Mesendoderm (in vitro differentiated cells): ENCODE measurements at regions not wholly inside any gene's neighbourhood (a gene's known extent, or its start where the extent isn't known, plus 50 kb on each side); places are given as distances from the start of the nearest gene placed in this dataset.

Experiments
- DNase-seq: peaks from one replicate; pipeline ENCODE4 v3.0.0; 2013
- H2AK5ac ChIP-seq: 2 replicates; pipeline ENCODE4 v1.6.1; 2013; ENCODE audit warnings: low read length, inconsistent platforms
- H2BK120ac ChIP-seq: 2 replicates; pipeline ENCODE4 v1.6.1; 2013; ENCODE audit warnings: low read depth, mild to moderate bottlenecking, low read length, moderate library complexity, mixed read lengths
- H2BK15ac ChIP-seq: replicated peaks from 2 replicates; pipeline ENCODE4 v1.6.1; 2013; ENCODE audit warnings: low read depth, mild to moderate bottlenecking, moderate library complexity
- H2BK5ac ChIP-seq: 2 replicates; pipeline ENCODE4 v1.6.1; 2013; ENCODE audit warnings: low read length, inconsistent platforms
- H3K18ac ChIP-seq: 2 replicates; pipeline ENCODE4 v1.6.1; 2013; ENCODE audit warnings: mild to moderate bottlenecking, low read length, mixed read lengths
- H3K23ac ChIP-seq: one replicate; pipeline ENCODE4 v1.6.1; 2013; ENCODE audit warnings: low read length
- H3K27ac ChIP-seq: 2 replicates; pipeline ENCODE4 v1.5.1; 2013; ENCODE audit warnings: low read depth, mild to moderate bottlenecking, inconsistent platforms, low read length, moderate library complexity
- H3K27me3 ChIP-seq: 2 replicates; pipeline ENCODE4 v1.6.1; 2013; ENCODE audit warnings: low read length, control low read depth, mild to moderate bottlenecking, inconsistent platforms; ENCODE audit not compliant: insufficient read depth, poor library complexity
- H3K36me3 ChIP-seq: 2 replicates; pipeline ENCODE4 v1.6.1; 2013; ENCODE audit warnings: low read length, inconsistent platforms; ENCODE audit not compliant: control insufficient read depth, insufficient read depth
- H3K4ac ChIP-seq: one replicate; pipeline ENCODE4 v1.6.1; 2013; ENCODE audit warnings: low read depth, mild to moderate bottlenecking, low read length, moderate library complexity
- H3K4me1 ChIP-seq: 2 replicates; pipeline ENCODE4 v1.6.1; 2013; ENCODE audit warnings: low read depth, low read length, inconsistent platforms; ENCODE audit not compliant: control insufficient read depth
- H3K4me2 ChIP-seq: 2 replicates; pipeline ENCODE4 v1.6.1; 2013; ENCODE audit warnings: low read length
- H3K4me3 ChIP-seq: 2 replicates; pipeline ENCODE4 v1.5.1; 2013; ENCODE audit warnings: mild to moderate bottlenecking, low read length
- H3K56ac ChIP-seq: one replicate; pipeline ENCODE4 v1.6.1; 2013; ENCODE audit warnings: low read length
- H3K79me1 ChIP-seq: 2 replicates; pipeline ENCODE4 v1.6.1; 2013; ENCODE audit warnings: low read length, inconsistent platforms
- H3K79me2 ChIP-seq: 2 replicates; pipeline ENCODE4 v1.6.1; 2013; ENCODE audit warnings: mild to moderate bottlenecking, low read length; ENCODE audit not compliant: control insufficient read depth, insufficient read depth
- H3K9ac ChIP-seq: 2 replicates; pipeline ENCODE4 v1.6.1; 2013; ENCODE audit warnings: low read length, inconsistent platforms
- H4K5ac ChIP-seq: one replicate; pipeline ENCODE4 v1.6.1; 2013; ENCODE audit warnings: low read length
- H4K8ac ChIP-seq: one replicate; pipeline ENCODE4 v1.6.1; 2013; ENCODE audit warnings: low read depth, mild to moderate bottlenecking, control low read depth, low read length, moderate library complexity
- WGBS: extraction: QIAGEN DNeasy Blood & Tissue Kit; methylation state at CpG from one replicate; pipeline ENCODE4 v1.1.7; 2013; ENCODE audit warnings: low lambda C conversion rate, missing lambda C conversion rate; ENCODE audit not compliant: insufficient coverage; ENCODE audit errors: extremely low coverage; 5-methylcytosine and 5-hydroxymethylcytosine counted together

- H2BK15ac ChIP-seq = no peak overlapping the region
- H3K4me3 ChIP-seq = no peak overlapping the region
- no peaks in the 10 kb centered on the region for H3K27me3 ChIP-seq
- no peak overlapping the region for H3K56ac ChIP-seq
- no peak overlapping the region for H2AK5ac ChIP-seq
- H3K79me1 ChIP-seq = no peaks in the 10 kb centered on the region
- H3K4me1 ChIP-seq = no peaks in the 10 kb centered on the region
- no peak overlapping the region for H3K4me2 ChIP-seq
- H3K36me3 ChIP-seq = no peaks in the 10 kb centered on the region
- no peak overlapping the region for H3K27ac ChIP-seq
- no peaks in the 10 kb centered on the region for H3K79me2 ChIP-seq
- H2BK120ac ChIP-seq = no peak overlapping the region
- no CpG with 5 or more reads among the region's 2 CpGs for WGBS
- H3K23ac ChIP-seq = no peak overlapping the region
- no peak overlapping the region for H3K9ac ChIP-seq
- H2BK5ac ChIP-seq = no peak overlapping the region
- no peak overlapping the region for H3K18ac ChIP-seq
- H4K5ac ChIP-seq = no peak overlapping the region
- no peak overlapping the region for H3K4ac ChIP-seq
- no peak overlapping the region for H4K8ac ChIP-seq
- peak; percentile 2 for DNase-seq
These were observed 229.2 kb upstream of the MTNR1B start for GRCh38 chr11:92740276-92740675.

- H2BK15ac ChIP-seq = no peak overlapping the region
- H3K36me3 ChIP-seq = no peaks in the 10 kb centered on the region
- H3K27me3 ChIP-seq = no peaks in the 10 kb centered on the region
- H2BK5ac ChIP-seq = no peak overlapping the region
- no peak overlapping the region for H3K18ac ChIP-seq
- no peak overlapping the region for H2BK120ac ChIP-seq
- no peak overlapping the region for H3K4me2 ChIP-seq
- H3K27ac ChIP-seq = no peak overlapping the region
- WGBS = no CpG with 5 or more reads among the region's 4 CpGs
- H4K8ac ChIP-seq = no peak overlapping the region
- no peak for DNase-seq
- H3K79me1 ChIP-seq = no peaks in the 10 kb centered on the region
- no peak overlapping the region for H3K4ac ChIP-seq
- no peak overlapping the region for H3K4me3 ChIP-seq
- H3K9ac ChIP-seq = no peak overlapping the region
- no peak overlapping the region for H4K5ac ChIP-seq
- H3K23ac ChIP-seq = no peak overlapping the region
- H3K56ac ChIP-seq = no peak overlapping the region
- H2AK5ac ChIP-seq = no peak overlapping the region
- H3K79me2 ChIP-seq = no peaks in the 10 kb centered on the region
- no peaks in the 10 kb centered on the region for H3K4me1 ChIP-seq
These were observed 224.4 kb upstream of the MTNR1B start for GRCh38 chr11:92744929-92745585.

DNA sequence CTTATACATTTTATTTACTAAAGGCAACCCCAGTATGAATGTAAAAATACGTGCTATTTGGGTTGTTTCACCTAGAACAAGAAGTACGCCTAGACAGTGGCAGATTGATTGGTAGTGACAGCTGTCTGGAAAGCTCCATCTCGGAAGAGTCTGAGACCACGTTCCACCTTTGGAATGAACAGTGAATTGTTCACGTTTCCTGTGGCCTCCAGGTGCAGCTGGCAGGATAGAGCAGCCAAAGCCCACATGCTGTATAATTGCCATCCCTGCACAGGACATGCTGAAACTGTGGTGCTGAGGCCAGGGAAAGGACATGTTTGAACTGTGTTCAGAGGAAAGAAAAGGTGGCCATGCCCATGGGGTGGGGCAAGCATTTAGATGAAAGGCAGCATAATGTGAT lies 218.7 kb upstream of the MTNR1B start:
- no peak overlapping the region for H2BK120ac ChIP-seq
- H3K9ac ChIP-seq = no peak overlapping the region
- H4K5ac ChIP-seq = no peak overlapping the region
- H2AK5ac ChIP-seq = no peak overlapping the region
- H3K4me1 ChIP-seq = no peaks in the 10 kb centered on the region
- no peak overlapping the region for H3K23ac ChIP-seq
- WGBS = no CpG with 5 or more reads among the region's 5 CpGs
- H3K4me3 ChIP-seq = no peak overlapping the region
- H3K56ac ChIP-seq = no peak overlapping the region
- H3K79me2 ChIP-seq = no peaks in the 10 kb centered on the region
- no peak overlapping the region for H3K18ac ChIP-seq
- H4K8ac ChIP-seq = no peak overlapping the region
- H3K27me3 ChIP-seq = no peaks in the 10 kb centered on the region
- H2BK15ac ChIP-seq = no peak overlapping the region
- no peak overlapping the region for H3K4me2 ChIP-seq
- no peaks in the 10 kb centered on the region for H3K36me3 ChIP-seq
- H3K79me1 ChIP-seq = no peaks in the 10 kb centered on the region
- no peak overlapping the region for H3K27ac ChIP-seq
- H2BK5ac ChIP-seq = no peak overlapping the region
- DNase-seq = no peak
- H3K4ac ChIP-seq = no peak overlapping the region

DNA sequence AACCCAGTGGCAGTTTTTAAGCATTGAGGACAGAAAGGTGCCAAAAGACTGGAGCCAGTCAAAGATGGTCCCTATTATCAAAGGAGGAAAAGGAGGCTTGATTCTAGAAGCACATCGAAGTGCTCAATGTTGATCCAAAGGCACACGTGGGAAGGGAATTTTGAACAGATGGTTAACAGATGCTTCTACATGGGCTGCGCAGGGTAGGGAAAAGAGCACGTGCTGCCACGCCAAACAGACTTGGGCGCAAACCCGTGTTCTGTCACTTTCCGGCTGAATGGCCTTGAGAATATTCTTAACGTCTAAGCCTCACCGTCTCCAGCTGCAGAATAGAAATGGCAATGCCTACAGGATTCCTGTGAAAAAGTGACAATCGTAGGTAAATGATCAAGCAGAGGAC lies 217.9 kb upstream of the MTNR1B start:
- Histone ChIP-seq H3K9ac (no peak overlapping the region), H3K4ac (no peak overlapping the region), H3K4me3 (no peak overlapping the region), H3K27ac (no peak overlapping the region), H3K23ac (no peak overlapping the region), H3K27me3 (no peaks in the 10 kb centered on the region), H2BK120ac (no peak overlapping the region), H3K18ac (no peak overlapping the region), H3K4me2 (no peak overlapping the region), H3K4me1 (no peaks in the 10 kb centered on the region), H4K5ac (no peak overlapping the region), H4K8ac (no peak overlapping the region), H2BK5ac (no peak overlapping the region), H3K79me2 (no peaks in the 10 kb centered on the region), H3K56ac (no peak overlapping the region), H3K36me3 (no peaks in the 10 kb centered on the region), H2BK15ac (no peak overlapping the region), H3K79me1 (no peaks in the 10 kb centered on the region), H2AK5ac (no peak overlapping the region)
- no peak for DNase-seq
- no CpG with 5 or more reads among the region's 11 CpGs for WGBS

- DNase-seq = no peak
- no peaks in the 10 kb centered on the region for H3K79me1 ChIP-seq
- H3K79me2 ChIP-seq = no peaks in the 10 kb centered on the region
- no peak overlapping the region for H2BK5ac ChIP-seq
- H4K5ac ChIP-seq = no peak overlapping the region
- no peak overlapping the region for H3K18ac ChIP-seq
- no peaks in the 10 kb centered on the region for H3K27me3 ChIP-seq
- no peak overlapping the region for H3K23ac ChIP-seq
- H2BK120ac ChIP-seq = no peak overlapping the region
- H3K27ac ChIP-seq = no peak overlapping the region
- H3K36me3 ChIP-seq = no peaks in the 10 kb centered on the region
- H3K4me1 ChIP-seq = no peaks in the 10 kb centered on the region
- no peak overlapping the region for H3K9ac ChIP-seq
- H3K56ac ChIP-seq = no peak overlapping the region
- no peak overlapping the region for H3K4me3 ChIP-seq
- no peak overlapping the region for H2BK15ac ChIP-seq
- no peak overlapping the region for H4K8ac ChIP-seq
- no peak overlapping the region for H3K4ac ChIP-seq
- no CpG with 5 or more reads among the region's 1 CpG for WGBS
- no peak overlapping the region for H3K4me2 ChIP-seq
- no peak overlapping the region for H2AK5ac ChIP-seq
These were observed 217.3 kb upstream of the MTNR1B start for GRCh38 chr11:92752122-92752521.

DNA sequence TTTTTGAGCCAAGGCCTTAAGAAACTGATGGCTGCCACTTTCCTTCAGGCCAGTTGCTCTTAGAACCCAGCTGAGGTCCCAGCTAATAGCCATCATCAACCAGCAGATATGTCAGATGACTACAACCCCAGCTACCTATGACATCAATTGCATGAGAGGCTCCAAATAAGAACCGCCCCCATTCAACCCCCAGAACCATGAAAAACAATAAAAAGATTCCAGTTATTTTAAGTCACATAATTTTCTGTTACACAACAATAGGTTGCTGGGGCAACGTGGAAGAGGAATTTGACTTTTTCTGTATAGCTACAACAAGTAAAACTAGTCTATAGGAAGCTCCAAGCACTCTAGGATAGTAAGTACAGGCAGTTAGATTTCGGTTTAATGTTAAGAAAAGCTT lies 216.3 kb upstream of the MTNR1B start:
- Histone ChIP-seq H3K18ac (no peak overlapping the region), H3K4ac (no peak overlapping the region), H3K36me3 (no peaks in the 10 kb centered on the region), H3K79me1 (no peaks in the 10 kb centered on the region), H3K56ac (no peak overlapping the region), H3K79me2 (no peaks in the 10 kb centered on the region), H4K5ac (no peak overlapping the region), H2BK15ac (no peak overlapping the region), H3K23ac (no peak overlapping the region), H2BK5ac (no peak overlapping the region), H3K27ac (no peak overlapping the region), H3K9ac (no peak overlapping the region), H3K4me3 (no peak overlapping the region), H3K27me3 (no peaks in the 10 kb centered on the region), H4K8ac (no peak overlapping the region), H2AK5ac (no peak overlapping the region), H2BK120ac (no peak overlapping the region), H3K4me2 (no peak overlapping the region), H3K4me1 (no peaks in the 10 kb centered on the region)
- no CpG with 5 or more reads among the region's 3 CpGs for WGBS
- no peak for DNase-seq
